ENCODE measurements at regions not wholly inside any gene's neighbourhood (a gene's known extent, or its start where the extent isn't known, plus 50 kb on each side); places are given as distances from the start of the nearest gene placed in this dataset.
"Not testable (repeated sequence)": the region's sequence is repeated elsewhere in the genome, so short reads cannot be mapped to it uniquely, and the experiment has no call there.

- DNase-seq (ENCODE audit: low spot score), result no peak
These were observed 167.6 kb upstream of the MAFB start for GRCh38 chr20:40856653-40857052.

DNA sequence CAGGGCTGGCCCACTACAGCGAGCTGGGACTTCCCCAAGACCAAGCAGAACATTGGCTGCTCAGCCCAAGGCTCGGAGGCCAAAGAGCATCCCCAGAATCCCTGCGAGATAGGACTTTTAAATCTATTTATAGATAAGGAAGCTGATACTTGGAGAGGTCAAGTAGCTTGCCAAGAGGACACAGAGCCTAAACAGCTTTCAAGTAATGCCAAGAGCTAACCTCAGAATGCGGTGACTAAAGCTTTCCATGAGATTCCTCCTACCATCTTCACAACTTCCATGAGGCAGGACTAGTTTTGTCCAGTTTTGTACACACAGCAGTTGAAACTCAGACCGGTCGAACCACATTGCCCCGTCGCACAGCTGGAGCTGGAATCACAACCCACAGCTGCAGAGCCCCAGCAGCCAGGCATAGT lies 168.1 kb upstream of the TOP1 start:
- DNase-seq (ENCODE audit: low spot score), result no peak

- no peak for DNase-seq (ENCODE audit: low spot score)
These were observed 167.1 kb upstream of the TOP1 start for GRCh38 chr20:40861427-40862008.

GRCh38 chr20:40863355-40863919 lies 165.2 kb upstream of the TOP1 start:
- DNase-seq (ENCODE audit: low spot score), result no peak

DNA sequence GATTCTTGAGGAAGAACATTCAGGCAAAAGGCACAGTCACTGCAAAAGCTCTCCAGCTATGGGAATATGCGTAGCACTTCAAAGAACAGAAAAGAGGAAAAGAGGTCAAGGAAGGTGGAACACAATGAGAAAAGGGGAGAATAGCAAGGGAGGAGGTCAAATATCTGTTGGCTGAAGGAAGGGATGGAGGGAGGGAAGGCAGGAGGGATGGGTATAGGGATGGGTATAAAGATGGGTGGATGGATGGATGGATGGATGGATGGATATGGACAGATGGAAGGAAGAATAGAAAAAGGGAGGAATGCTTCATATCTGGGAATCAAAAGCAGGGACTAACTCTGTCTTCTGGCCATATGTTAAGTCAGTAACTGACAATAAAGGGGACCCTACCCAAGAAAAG lies 164.2 kb upstream of the TOP1 start:
- no peak for DNase-seq (ENCODE audit: low spot score)

GRCh38 chr20:40865095-40865494 lies 163.5 kb upstream of the TOP1 start:
- no peak for DNase-seq (ENCODE audit: low spot score)

GRCh38 chr20:40866056-40866455 lies 162.6 kb upstream of the TOP1 start:
- DNase-seq (ENCODE audit: low spot score), result no peak

DNA sequence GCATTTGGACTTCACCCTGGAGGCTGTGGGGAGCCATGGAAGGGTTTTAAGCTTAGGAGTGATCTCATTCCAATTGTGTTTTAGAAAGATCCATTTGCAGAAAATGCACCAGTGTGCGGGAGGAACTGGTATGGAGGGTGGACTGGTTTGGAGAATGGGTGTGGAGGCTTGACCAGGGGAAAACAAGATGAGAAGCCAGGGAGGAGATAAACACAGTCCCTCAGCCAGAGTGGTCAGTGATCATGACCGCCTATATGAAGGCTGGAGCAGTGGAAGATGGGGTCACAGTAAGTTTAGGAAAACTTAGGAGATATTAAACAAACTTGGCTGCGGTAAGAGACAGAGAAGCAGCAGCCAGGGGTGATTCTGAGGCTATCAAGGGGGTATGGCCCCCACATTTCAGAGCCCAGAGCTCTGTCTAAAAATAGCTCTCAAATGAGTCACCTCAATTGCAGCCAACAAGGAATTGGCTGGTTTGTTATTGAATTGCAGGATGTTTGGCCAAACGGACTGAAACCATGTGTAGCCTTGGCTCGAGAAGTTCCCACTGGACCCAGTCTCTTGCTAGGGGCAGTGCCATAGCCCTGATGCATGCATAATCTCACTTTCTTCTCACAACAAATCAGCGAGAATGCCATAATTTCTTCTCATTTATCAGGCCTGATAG lies 159.9 kb upstream of the TOP1 start:
- DNase-seq (ENCODE audit: low spot score), result no peak

DNA sequence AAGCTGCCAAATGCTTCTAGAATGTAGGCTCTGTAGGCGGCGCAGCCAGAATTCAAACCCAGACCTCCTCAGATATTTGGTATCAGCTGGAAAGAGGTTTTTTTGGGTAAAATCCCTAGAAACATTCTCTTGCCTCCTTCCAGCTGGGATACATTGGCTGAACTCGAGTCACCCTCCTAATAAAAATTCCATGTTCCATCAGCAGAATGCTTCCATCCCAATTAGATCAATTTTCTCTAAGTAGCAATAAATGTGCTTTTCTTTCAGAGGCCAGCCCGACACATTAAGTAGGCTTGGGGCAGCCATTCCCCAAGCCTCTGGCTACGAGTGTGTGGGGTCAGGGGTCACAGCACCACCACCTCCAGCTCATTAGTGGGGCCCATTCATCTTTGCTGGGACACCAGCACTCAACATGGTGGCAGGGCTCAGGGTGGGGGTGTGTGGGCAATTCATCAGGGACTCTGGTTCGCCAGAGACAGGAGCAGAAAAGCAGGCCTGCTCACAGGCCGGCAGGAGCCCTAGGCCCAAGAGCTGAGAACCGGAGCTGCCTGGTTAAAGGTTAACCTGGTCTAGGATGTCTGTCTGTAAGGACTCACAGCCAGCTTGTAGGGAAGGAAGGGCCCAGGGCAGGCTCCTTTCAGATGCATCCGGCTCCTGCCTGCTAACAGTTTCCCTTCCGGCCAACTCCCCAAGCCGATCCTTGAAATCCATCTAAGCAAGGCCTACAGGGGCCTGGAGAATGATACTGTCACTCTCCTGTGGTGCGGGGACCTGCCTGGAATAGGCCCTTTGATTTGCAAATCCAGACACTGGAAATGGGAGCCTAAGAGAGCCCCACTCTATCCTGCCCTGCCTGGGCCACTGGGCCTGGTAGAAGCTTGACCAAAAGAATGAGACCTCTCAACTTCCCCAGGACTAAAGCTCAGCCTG lies 159.1 kb upstream of the TOP1 start:
- DNase-seq (ENCODE audit: low spot score), result no peak

- no peak for DNase-seq (ENCODE audit: low spot score)
These were observed 153.2 kb upstream of the TOP1 start for GRCh38 chr20:40875116-40876085.

DNA sequence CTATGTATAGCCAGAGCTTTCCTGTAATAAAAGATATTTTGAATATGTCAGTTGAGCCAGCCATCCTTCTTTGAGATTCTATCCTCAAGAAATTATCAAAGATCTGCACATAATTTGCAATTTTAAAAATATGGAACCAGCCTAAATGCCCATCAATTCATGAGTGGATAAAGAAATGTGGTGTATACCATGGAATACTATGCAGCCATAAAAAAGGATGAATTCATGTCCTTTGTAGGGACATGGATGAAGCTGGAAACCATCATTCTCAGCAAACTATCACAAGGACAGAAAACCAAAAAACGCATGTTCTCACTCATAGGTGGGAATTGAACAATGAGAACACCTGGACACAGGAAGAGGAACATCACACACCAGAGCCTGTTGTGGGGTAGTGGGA lies 150.5 kb upstream of the TOP1 start:
- not testable (repeated sequence) for DNase-seq (ENCODE audit: low spot score)

DNA sequence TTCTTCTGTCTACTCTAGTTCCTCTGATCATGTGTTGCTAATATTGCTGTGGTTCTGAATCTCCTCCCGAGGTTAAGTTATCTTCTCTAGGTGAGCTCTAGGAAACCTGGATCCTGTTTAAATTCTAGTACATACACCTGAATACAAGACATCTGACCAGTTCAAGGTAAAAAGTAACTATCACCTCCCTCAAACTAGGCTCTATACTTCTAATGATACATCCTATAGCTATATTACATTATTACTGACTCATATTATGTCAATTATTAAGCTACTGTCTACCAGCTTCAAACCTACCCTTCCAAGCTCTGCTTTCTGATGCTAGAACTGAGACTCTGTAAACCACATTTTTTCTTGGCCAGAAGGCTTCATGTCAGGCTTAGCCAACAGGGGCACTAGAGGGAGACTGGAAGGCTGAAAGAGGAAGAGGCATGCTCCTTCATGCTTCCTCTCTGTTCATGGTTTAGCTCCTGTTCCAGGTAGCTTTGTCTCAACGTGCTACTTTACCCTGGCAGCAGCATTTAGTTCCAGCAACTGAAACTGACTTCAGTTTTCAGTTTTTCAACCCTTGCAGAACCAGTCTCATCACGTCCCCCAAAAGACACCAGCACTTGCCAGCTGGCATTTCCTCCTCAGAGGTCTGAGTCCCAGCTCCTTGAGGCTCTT lies 148.4 kb upstream of the TOP1 start:
- no peak for DNase-seq (ENCODE audit: low spot score)

GRCh38 chr20:40880729-40881109 lies 147.9 kb upstream of the TOP1 start:
- no peak for DNase-seq (ENCODE audit: low spot score)

DNA sequence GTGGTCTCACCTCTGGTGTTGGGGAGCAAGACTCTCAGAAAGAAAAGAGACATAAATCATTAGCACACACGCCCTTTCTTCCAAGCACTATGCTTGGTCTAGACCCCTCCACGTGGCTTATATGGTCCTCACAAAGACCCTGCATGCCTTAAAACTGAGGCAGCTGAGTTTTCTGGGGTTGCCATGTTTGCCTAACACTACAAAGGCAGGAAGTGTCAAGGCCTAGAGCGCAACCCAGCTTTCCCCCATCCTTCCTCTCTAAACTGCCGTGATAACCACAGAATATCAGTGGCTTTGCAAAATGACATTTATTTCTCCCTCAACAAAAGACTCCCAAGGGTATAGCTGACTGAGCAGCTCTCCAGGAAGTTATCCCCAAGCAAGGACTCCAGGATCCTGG lies 146.5 kb upstream of the TOP1 start:
- no peak for DNase-seq (ENCODE audit: low spot score)

DNA sequence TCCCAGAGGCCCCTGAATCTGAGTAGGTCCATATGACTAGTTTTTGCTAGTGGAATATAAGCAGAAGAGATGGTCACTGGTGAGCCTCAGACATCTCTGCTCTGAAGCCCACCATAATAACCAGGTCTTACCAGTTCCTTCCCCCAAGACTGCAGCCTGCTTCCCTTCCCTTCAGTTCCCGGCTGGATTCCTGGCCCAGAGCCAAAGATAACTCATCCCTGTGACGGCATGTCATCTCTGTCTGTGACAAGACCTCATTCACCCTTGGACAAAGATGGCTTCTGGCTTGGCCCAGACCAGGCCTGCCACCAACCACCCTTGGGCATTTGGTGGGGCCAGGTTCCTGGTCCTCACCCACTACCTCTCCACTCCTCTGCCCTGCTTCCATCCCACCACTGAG lies 145.5 kb upstream of the TOP1 start:
- DNase-seq (ENCODE audit: low spot score), result no peak

GRCh38 chr20:40887105-40887504 lies 141.5 kb upstream of the TOP1 start:
- DNase-seq (ENCODE audit: low spot score), result no peak

- not testable (repeated sequence) for DNase-seq (ENCODE audit: low spot score)
These were observed 139.4 kb upstream of the TOP1 start for GRCh38 chr20:40889266-40889665.

DNA sequence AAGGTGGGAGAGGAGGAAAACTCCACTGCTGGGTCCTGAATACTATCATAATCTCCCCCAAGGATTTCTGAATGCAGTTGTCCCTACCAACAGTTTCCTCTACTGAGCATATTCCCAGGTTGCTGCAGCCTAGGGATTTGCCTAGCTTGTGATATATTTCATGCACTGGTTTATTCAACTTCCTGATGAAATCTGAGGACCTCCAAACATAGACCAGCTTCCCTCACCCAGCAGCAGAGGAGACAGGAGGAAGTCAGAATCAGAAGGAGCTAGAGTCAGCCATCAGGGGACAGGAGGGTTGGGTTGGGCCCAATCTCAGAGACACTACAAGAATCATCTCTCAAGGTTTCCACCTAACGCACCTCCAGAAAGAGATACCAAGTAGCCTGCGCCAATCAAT lies 138.4 kb upstream of the TOP1 start:
- DNase-seq (ENCODE audit: low spot score), result no peak

GRCh38 chr20:40890635-40891034 lies 138.0 kb upstream of the TOP1 start:
- no peak for DNase-seq (ENCODE audit: low spot score)

- DNase-seq (ENCODE audit: low spot score), result no peak
These were observed 137.3 kb upstream of the TOP1 start for GRCh38 chr20:40891351-40891750.

- no peak for DNase-seq (ENCODE audit: low spot score)
These were observed 136.0 kb upstream of the TOP1 start for GRCh38 chr20:40892642-40893041.

Data from ecto neural progenitor cell (in vitro differentiated cells).